ENCODE measurements at regions not wholly inside any gene's neighbourhood (a gene's known extent, or its start where the extent isn't known, plus 50 kb on each side); places are given as distances from the start of the nearest gene placed in this dataset.

- in situ Hi-C loops (cut with HindIII; ENCODE audit: low pct_unique_long_range_greater_than_20kb, low sequenced_read_pairs): no loop called here
- no peak for TF ChIP-seq JUND (IDR thresholded peaks at IDR 0.05; ENCODE audit: low read depth)
- DNase-seq (ENCODE audit: low read depth in 1 of 2, low spot score in 1 of 2): peak in 1 of 2 experiments; percentile 36
Measured at GRCh38 chr15:67967871-67968431, 86.2 kb upstream of the PIAS1 start.

- in situ Hi-C loops (cut with HindIII; ENCODE audit: low pct_unique_long_range_greater_than_20kb, low sequenced_read_pairs): no loop called here
- TF ChIP-seq JUND (IDR thresholded peaks at IDR 0.05; ENCODE audit: low read depth): no peak
- no peak for DNase-seq (ENCODE audit: low read depth in 1 of 2, low spot score in 1 of 2)
Measured at GRCh38 chr15:67968564-67968963, 85.6 kb upstream of the PIAS1 start.

GRCh38 chr15:67968966-67969365 lies 85.1 kb upstream of the PIAS1 start:
- in situ Hi-C loops (cut with HindIII; ENCODE audit: low pct_unique_long_range_greater_than_20kb, low sequenced_read_pairs): no loop called here
- no peak for DNase-seq (ENCODE audit: low read depth in 1 of 2, low spot score in 1 of 2)
- TF ChIP-seq JUND (IDR thresholded peaks at IDR 0.05; ENCODE audit: low read depth): no peak

- in situ Hi-C loops (cut with HindIII; ENCODE audit: low pct_unique_long_range_greater_than_20kb, low sequenced_read_pairs): no loop called here
- DNase-seq (ENCODE audit: low read depth in 1 of 2, low spot score in 1 of 2): no peak
- TF ChIP-seq JUND (IDR thresholded peaks at IDR 0.05; ENCODE audit: low read depth): no peak
Measured at GRCh38 chr15:67969892-67970291, 84.2 kb upstream of the PIAS1 start.

- no peak for DNase-seq (ENCODE audit: low read depth in 1 of 2, low spot score in 1 of 2)
- in situ Hi-C loops (cut with HindIII; ENCODE audit: low pct_unique_long_range_greater_than_20kb, low sequenced_read_pairs): no loop called here
- TF ChIP-seq JUND (IDR thresholded peaks at IDR 0.05; ENCODE audit: low read depth): no peak
Measured at GRCh38 chr15:67972377-67972776, 81.7 kb upstream of the PIAS1 start.

- DNase-seq (ENCODE audit: low read depth in 1 of 2, low spot score in 1 of 2): no peak
- TF ChIP-seq JUND (IDR thresholded peaks at IDR 0.05; ENCODE audit: low read depth): no peak
- in situ Hi-C loops (cut with HindIII; ENCODE audit: low pct_unique_long_range_greater_than_20kb, low sequenced_read_pairs): no loop called here
Measured at GRCh38 chr15:67973846-67974245, 80.3 kb upstream of the PIAS1 start.

- no peak for TF ChIP-seq JUND (IDR thresholded peaks at IDR 0.05; ENCODE audit: low read depth)
- no peak for DNase-seq (ENCODE audit: low read depth in 1 of 2, low spot score in 1 of 2)
- in situ Hi-C loops (cut with HindIII; ENCODE audit: low pct_unique_long_range_greater_than_20kb, low sequenced_read_pairs): no loop called here
Measured at GRCh38 chr15:67976506-67977073, 77.5 kb upstream of the PIAS1 start.

- in situ Hi-C loops (cut with HindIII; ENCODE audit: low pct_unique_long_range_greater_than_20kb, low sequenced_read_pairs): no loop called here
- no peak for TF ChIP-seq JUND (IDR thresholded peaks at IDR 0.05; ENCODE audit: low read depth)
Measured at GRCh38 chr15:67977414-67978089, 76.6 kb upstream of the PIAS1 start.

GRCh38 chr15:67979281-67979680 lies 74.8 kb upstream of the PIAS1 start:
- no peak for DNase-seq (ENCODE audit: low read depth in 1 of 2, low spot score in 1 of 2)
- in situ Hi-C loops (cut with HindIII; ENCODE audit: low pct_unique_long_range_greater_than_20kb, low sequenced_read_pairs): no loop called here
- no peak for TF ChIP-seq JUND (IDR thresholded peaks at IDR 0.05; ENCODE audit: low read depth)

More at GRCh38 chr15:67977414-67978089, 76.6 kb upstream of the PIAS1 start:
- DNase-seq (ENCODE audit: low read depth in 1 of 2, low spot score in 1 of 2): no peak

GRCh38 chr15:67980171-67980570 lies 73.9 kb upstream of the PIAS1 start:
- in situ Hi-C loops (cut with HindIII; ENCODE audit: low pct_unique_long_range_greater_than_20kb, low sequenced_read_pairs): no loop called here
- no peak for DNase-seq (ENCODE audit: low read depth in 1 of 2, low spot score in 1 of 2)
- no peak for TF ChIP-seq JUND (IDR thresholded peaks at IDR 0.05; ENCODE audit: low read depth)

- no peak for DNase-seq (ENCODE audit: low read depth in 1 of 2, low spot score in 1 of 2)
- TF ChIP-seq JUND (IDR thresholded peaks at IDR 0.05; ENCODE audit: low read depth): no peak
- in situ Hi-C loops (cut with HindIII; ENCODE audit: low pct_unique_long_range_greater_than_20kb, low sequenced_read_pairs): no loop called here
Measured at GRCh38 chr15:67980773-67981685, 73.1 kb upstream of the PIAS1 start.

GRCh38 chr15:67981848-67982247 lies 72.3 kb upstream of the PIAS1 start:
- no peak for TF ChIP-seq JUND (IDR thresholded peaks at IDR 0.05; ENCODE audit: low read depth)
- no peak for DNase-seq (ENCODE audit: low read depth in 1 of 2, low spot score in 1 of 2)
- in situ Hi-C loops (cut with HindIII; ENCODE audit: low pct_unique_long_range_greater_than_20kb, low sequenced_read_pairs): no loop called here

- in situ Hi-C loops (cut with HindIII; ENCODE audit: low pct_unique_long_range_greater_than_20kb, low sequenced_read_pairs): no loop called here
- TF ChIP-seq JUND (IDR thresholded peaks at IDR 0.05; ENCODE audit: low read depth): no peak
Measured at GRCh38 chr15:67991706-67992105, 62.4 kb upstream of the PIAS1 start.

More at GRCh38 chr15:67991706-67992105, 62.4 kb upstream of the PIAS1 start:
- DNase-seq (ENCODE audit: low read depth in 1 of 2, low spot score in 1 of 2): no peak

All from T47D (cell line).